NCI-H2227 treated with DMSO at 0.1 percent for 48 hours (cell line): ENCODE measurements at regions not wholly inside any gene's neighbourhood (a gene's known extent, or its start where the extent isn't known, plus 50 kb on each side); places are given as distances from the start of the nearest gene placed in this dataset.

ENCODE experiments used
- DNase-seq: peaks from one replicate; lab custom pipeline; 2025; lab: John Stamatoyannopoulos, UW

DNA sequence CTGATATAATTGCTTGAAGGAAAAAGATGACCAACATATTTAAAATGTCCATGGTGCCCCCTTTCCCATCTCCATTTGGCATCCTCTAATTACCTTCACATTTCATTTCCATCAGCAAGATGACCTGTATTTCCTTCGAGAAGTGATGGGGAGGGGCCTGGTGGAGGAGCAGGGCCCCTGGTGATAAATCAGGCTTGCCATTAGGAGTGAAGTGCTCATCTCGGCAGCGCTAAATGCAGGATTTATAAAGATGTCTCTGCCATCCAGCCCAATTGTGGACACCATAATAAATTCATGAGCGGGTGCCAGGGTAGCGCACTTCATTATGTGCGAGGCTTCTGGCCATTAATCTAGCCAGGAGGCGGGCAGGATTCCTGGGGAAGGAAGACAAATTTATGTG, 101.5 kb upstream of the IRX6 start:
- DNase-seq: peak; percentile 29

DNA sequence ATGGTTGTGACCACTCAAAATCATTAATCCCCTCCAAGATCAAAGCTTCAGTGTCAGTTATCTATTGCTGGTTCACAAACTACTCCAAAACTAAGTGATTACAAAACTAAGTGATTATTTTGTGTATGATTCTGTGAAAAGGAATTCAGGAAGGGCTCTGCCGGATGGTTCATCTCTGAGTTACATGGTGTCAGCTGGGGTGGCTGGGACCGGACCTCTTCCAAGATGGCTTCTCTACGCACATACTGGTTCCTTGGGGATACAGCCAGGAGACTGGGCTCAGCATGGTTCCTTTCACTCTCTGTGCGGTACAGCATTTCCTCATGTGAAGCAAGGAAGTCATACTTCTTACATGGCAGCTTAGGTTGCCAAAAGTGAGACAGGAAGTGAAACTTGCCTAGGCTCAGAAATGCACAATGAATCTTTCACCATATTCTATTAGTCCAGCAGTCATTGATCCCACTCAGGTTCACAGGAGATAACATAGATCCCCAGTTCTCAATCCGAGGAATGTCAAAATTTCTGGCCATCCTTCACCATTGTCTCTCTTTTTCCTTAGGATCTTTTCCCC, 97.9 kb upstream of the IRX6 start:
- no peak for DNase-seq

DNA sequence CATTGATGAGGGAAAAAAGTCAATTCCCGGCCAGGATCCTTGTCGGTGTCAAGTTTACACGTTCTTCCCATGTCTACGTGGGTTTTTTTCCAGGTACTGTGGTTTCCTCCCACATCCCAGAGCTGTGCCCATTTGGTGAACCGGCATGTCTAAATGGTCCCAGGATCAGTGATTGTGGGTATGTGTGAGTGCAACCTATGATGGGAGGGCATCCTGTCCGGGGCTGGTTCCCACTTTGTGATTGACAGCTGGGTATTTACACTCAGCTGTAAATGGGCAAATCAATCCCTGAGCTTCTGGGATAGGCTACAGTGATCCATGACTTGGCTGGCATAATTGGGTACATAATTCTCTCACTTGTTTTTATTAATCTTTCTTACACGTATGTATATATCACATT, 91.2 kb upstream of the IRX6 start:
- DNase-seq: no peak

DNA sequence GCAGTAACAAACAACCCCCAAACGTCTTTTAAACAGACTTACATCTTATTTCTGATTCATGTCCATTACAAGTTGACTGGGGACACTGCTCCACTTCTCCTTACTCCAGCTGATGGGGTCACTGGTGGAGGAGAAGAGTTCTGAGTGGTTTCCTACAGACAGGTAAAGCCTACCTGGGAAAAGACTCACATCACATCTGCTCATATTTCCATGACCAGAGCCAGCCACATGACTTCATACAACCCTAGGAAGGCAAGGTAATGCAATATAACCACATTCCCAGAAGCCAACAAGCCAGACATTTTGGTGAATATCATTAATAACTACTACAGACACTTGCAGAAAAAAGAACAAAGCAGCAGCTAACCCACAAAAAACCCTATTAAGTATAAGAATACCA, 90.5 kb upstream of the IRX6 start:
- DNase-seq: no peak

DNA sequence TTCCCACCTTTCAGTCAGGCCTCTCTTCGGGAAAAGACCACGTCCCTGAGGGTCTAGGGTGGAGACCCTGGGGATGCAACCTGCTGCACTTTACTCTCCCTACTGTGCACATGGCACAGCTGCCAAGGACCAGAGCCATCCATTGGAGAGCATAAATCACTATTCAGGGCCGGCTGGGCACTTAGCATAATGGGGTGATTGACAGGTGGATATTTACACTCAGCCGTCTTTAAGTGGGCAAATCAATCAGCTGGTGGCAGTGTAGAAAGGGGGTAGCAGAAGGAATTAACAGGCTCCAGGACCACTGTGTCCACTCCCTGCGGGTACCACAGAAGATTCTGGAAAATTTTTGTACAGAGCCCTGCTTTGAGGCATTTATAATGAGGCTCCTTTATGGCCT, 87.3 kb upstream of the IRX6 start:
- DNase-seq: no peak

DNA sequence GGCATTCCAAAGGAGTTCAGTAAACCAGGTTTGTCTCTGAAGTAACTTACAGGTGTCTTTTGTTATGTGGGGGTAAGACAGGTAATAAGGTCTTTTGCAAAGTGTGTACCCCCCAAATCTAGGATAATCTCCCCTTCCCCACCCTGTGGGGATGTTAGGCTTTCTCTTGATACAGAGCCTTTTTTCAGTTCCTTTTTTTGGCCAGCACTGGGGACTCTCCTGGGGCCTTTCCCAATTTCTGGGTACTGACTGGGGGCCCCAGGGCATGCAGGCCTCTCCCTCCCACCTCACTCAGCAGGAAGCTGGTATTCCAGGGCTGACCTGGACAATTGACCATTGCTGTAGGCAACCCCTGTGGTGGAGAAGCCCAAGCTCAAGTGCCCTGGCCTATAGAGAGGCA, 84.3 kb upstream of the IRX6 start:
- DNase-seq: no peak

DNA sequence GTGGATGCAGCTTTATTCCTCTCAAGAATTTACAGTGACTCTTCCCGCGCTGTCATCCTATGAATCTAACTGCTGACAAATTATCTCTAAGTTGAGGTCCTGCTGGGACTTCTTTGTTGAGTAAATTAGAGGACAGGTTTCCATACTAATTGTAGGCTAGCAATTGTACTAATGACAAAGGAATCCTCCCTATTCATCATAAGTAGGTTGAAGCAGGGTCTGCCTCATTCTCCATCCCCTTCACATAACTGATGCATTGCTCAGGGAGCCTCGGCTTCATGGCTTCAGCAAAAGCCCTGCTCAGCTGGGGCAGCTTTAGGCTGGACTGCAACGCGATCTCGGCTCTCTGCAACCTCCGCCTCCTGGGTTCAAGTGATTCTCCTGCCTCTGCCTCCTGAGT, 83.1 kb upstream of the IRX6 start:
- no peak for DNase-seq

DNA sequence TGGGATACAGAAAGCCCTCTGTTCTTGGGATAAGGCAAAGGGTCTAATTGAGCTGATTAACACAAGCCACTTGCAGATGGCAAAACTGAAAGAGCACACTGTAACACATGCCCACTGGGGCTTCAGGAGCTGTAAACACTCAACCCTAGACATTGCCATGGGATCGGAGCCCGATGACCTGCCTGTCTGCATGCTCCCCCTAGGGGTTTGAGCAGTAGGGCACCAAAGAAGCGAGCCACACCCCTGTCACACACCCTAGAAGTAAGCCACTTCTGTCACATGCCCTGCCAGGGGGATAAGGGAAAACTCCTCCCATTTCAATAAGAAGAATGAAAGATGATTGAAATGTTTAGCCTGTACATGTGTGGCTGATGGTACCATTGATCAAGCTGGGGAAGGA, 81.3 kb upstream of the IRX6 start:
- DNase-seq: no peak

DNA sequence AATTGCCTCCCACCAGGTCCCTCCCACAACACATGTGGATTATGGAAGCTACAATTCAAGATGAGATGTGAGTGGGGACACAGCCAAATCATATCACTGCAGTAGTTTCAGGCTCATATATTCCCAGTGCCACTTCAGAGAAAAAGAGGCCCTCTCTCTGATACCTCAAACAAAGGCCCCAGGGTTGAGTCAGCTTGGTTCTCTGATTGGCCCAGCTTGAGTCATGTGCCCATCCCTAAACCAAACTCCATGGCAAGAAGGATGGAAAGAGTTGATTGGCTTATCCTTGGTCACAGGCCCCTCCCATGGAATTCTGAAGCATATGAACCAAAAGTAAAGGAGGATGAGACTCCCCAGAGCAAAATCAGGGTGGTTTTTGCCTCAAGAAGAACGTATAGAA, 75.9 kb upstream of the IRX6 start:
- DNase-seq: no peak

DNA sequence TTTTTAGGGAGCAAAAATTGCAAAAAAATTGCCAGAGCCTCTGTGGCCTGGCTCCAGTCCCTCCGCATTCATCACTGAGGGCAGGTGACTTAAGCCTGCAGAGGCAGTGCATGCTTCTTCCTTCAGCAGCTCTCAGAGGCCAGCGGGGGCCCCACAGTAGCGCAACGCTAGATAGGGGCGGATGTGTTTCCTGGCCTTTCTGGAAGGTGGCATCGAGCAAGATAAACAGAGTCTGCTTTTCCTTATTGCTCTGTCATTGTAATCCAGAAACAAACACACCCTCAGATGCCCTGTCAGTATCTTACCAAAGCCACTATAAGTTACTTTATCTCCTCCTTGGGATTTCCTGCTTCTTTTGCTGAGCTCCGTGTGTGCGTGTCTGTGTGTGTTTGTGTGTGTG, 75.5 kb upstream of the IRX6 start:
- no peak for DNase-seq

DNA sequence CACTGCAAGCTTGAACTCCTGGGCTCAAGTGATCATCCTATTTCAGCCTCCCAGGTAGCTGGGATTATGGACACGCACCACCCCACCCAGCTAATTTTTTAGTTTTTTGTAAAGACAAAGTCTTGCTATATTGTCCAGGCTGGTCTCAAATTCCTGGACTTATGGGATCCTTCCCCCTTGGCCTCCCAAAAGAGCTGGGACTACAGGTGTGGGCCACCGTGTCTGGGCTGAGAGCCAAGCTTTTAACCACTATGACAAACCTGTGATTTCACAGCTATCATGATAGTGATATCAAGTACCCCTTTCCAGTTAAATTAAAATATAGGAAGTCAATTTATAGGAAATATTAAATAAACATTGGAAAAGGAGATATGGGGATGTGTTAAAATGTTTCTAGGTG, 74.6 kb upstream of the IRX6 start:
- DNase-seq: no peak

DNA sequence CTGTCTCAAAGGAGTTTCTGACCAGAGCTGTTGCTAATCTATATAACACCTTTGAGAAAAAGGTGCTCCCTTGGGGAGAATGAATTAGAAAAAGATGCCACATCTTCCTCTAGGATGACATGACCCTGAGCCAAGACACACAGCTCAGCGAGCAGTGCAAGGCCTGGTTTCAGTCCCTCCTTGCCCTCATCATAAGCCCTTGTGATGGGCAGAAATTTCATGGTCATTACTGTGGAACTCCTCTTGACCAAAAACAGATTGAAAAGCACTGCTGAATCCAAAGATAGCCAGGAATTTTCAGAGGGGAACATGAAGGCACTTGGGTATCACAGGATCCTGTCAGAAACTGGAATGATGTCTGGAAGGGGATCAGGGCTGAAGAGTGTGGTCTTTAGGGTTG, 74.1 kb upstream of the IRX6 start:
- no peak for DNase-seq

DNA sequence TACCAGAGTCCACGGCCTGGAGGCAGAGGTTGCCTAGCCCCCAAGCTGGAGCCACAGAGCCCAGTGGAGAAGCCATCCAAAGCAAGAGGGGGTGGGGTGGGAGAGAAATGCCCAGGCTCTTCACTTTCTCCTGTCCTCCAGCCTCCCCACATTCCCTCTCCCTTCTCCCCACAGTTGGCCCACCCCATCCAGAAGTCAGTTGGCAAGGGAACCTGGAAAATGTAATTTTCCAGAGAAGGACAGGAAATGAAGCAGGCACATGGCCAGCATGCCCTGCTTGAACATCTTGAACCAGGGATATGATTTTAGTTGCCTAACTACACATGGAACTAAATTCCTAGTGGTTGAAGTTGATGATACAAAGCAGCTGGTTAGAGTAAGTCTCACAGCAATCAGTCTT, 73.3 kb upstream of the IRX6 start:
- no peak for DNase-seq

DNA sequence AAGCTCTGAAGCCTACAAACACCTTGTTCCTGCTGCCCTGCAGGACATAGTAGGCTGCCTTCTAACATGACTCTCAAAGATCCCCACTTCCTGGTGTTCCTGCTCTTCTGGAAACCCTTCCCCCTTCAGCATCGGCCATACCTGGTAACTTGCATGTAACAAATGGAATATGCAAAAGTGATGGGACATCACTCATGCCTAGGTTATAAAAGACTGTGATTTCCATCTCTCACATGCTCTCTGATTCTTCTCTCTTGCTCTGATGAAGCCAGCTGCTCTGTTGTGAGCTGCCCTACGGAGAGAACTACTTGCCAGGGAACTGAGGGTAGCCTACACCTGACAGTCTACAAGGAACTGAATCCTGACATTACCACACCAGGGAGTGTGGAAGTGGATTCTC, 72.9 kb upstream of the IRX6 start:
- DNase-seq: no peak

DNA sequence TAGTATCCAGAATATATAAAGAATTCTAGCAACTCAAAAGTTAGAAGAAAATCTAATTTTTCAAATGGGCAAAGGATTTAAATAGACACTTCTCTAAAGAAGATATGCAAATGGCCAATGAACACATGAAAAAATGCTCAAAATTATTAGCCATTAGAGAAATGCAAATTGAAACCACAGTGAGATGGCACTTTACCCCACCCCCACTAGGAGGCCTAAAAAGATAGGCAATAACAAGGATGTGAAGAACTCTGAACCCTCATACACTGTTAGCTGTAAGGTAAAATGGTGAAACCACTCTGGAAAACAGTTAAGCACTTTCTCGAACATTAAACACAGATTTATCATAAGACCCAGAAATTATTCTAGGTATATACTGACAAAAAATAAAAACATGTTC, 71.4 kb upstream of the IRX6 start:
- DNase-seq: no peak

DNA sequence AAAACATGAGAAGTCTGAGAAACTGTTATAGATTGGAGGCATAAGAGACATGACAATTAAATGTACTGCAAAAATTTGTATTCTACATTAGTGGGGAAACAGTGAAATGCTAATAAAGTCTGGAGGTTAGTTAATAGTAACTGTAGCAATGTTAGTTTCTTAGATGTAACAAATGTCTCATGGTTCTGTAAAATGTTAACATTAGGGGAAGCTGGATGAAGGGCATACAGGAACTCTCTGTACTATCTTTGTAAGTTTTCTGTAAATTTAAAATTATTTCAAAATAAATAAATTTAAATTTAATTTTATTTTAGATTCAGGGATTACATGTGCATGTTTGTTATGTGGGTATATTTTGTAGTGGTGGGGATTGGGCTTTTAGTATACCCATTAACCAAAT, 70.0 kb upstream of the IRX6 start:
- DNase-seq: no peak

DNA sequence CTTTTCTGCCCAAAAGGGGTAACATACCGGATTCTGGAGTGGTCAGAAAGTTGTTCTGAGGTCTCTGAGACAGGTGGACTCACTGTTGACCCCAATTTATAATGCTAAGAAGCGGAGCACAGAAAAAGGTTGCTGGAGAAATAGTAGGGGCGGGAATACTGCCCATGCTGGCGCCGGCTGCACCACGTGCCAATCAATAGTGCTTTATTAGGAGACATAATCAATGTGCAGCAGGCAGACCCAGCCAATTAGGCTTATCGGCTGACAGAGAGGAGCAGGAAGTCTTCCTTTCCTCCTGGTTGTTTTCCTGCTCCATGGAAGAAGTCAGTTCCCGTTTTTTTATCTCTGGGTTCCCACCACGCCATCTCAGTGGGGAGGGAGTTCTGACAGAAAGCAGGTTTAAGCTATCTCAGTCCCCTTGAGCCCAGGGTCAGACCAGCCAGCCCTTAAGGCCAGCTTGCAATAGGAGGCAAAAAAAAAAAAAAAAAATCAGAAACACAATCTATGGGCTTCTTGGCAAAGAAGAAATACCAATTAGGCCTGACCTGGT, 68.2 kb upstream of the IRX6 start:
- no peak for DNase-seq

DNA sequence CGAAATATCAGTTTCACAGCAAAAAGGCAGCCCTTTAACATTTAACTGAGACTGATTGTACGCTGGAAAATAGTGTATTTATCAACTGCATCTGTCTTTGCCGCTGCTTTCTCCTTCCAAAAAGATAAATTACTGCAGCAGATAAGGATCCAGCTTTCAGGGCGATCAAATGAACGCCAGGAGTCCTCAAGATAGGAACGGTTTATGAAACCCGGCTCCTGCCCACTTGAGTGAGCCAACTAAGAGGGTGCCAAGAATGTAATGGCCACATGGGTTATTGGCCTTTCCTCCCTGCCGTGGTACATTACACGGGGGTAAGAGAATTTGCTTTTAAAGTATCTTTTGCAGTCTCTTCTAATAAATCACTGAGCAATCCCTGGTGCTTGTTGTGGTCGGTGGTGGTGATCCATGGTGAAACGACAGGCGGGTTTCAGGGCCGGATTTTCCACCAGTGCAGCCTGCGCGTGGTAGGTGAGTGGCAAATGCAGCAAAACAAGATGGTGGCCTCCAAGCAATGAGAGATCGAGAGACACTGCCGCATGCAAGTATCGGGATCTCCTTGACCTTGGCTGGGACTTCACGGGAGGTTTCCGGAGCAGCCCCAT, 67.5 kb upstream of the IRX6 start:
- DNase-seq: no peak

DNA sequence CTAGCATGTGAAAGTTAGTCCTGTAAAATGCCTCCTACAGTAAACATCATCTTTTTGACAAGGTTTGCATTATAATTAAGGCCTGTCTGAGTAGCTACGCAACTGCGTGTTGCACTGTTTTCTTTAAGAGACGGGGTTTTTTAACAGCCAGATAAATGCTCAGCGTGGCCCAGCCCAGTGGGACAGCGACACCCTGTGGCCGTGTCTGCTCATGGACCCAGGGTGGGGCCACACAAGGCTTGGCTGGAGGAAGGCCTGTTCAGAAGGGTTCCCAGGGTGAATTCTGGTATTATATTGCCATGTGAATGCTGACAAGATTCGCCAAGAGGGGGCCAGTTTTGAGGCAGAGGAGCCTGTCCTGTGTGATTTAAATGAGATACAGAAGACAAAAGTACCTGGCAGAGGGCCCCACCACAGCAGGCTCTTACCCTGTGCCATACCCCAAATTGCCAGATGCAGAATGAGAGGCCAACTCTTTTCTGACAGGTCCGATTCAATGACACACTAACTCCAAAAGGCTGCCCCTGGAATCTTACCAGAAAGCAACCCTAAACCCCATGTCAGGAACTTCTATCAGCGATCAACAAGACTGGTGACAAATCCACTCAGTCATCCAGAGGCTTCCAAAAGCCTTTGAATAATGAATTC, 65.9 kb upstream of the IRX6 start:
- DNase-seq: no peak

DNA sequence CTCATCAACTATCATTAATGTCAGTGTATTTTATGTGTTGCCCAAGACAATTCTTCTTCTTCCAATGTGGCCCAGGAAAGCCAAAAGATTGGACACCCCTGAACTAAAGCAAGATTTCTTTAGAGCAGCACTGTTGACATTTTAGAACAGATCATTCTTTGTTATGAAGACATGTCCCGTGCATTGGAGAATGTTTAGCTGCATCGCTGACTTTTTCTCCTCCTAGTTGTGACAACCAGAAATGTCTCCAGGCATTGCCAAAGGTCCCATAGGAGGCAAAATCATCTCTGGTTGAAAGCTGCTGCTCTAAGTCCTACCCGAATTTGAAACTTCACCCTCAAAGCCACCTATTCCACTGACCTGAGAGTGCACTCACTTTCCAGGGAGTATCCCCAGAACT, 62.7 kb upstream of the IRX6 start:
- no peak for DNase-seq

DNA sequence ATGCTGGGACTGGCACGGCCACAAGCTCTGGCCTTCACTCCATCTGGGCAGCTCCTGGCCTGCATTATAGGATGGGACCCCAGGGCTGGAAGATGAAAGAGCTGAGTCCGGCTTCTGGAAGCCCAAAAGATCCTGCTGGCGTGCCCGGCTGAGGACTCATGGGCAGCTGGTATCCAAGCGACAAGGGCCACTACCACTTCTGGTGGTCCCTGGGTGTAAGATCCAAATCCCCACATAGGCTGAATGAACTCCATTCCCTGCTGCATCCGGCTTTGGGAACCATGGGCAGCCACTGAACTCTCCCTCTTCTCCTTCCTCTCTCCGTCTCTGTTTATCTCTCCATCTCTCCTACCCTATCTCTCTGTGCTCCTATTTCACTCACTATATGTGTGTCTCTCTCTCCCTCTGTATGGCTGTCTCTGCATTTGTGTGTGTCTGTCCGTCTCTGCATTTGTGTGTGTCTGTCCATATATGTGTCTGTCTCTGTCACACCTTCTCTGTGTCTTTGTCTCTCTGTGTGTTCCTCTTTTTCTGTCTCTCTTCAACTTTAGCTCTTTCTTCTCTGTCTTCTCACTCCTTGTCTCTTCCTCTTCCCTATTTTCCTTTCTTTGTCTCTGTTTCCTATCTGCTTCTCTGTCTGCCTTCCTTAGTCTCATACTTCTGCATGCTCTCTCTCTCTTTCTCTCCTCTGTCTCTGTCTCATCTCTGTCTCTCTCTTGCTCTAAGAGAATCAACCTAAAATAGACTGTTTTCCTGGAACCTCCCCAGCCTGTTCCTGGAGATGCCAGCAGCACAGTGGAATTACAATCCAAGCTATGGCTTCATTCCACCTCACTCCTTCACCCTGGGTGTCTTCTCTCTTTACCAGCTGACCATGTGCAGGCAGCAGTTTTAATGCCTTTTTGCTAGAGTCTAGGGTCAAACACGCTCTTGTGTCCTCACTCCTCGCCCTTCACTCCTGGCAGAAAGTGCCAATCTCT, 60.4 kb upstream of the IRX6 start:
- no peak for DNase-seq

DNA sequence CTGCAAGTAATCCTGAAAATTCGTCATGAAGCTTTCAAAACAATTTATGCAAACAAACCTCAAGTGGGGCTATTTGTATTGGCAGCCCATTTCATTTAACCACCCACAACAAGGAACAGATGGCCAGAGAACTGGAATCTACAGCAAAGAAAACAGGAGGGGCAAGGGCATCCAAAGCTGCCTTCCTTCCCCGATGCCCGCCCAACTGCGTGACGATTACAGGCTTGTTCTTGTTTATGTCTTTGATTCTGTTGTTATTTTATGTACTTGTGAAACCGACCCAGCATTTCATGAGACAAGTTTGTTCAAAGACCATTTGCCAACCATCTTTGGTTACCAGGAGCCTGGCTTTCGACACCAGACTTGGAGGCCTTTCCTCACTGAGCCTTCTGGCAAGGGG, 59.1 kb upstream of the IRX6 start:
- DNase-seq: no peak

DNA sequence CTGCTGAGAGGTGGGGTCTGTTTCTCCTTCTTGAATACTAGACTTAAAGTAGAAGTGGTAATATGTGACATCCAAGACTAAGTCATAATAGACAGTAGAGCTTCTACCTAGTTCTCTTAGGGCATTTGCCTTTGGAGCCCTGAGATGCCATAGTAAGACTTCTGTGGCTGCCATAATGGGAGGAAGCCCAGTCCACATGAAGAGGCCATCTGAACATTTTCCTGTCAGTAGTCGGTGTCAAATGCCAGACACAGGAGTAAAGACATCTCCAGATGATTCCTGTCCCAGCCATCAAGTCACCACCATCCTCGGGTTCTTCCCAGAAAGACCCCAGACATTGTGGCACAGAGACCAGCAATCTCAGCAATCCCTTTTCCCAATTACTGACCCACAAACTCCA, 58.1 kb upstream of the IRX6 start:
- DNase-seq: no peak
